ENCODE measurements at regions not wholly inside any gene's neighbourhood (a gene's known extent, or its start where the extent isn't known, plus 50 kb on each side); places are given as distances from the start of the nearest gene placed in this dataset.

GRCh38 chr14:97620066-97620465 is 822.9 kb downstream of the VRK1 start:
- TF ChIP-seq CTCF (conservative IDR thresholded peaks at IDR 0.05 in 1 of 2, IDR thresholded peaks at IDR 0.05 in 1 of 2; ENCODE audit: extremely low read depth in 1 of 2, insufficient read depth in 1 of 2, low read depth in 1 of 2, low read length in 2 of 2): no peak
- no peak for TF ChIP-seq EZH2 (IDR thresholded peaks at IDR 0.05; ENCODE audit: borderline replicate concordance, low read length)

Data from mammary epithelial cell (primary cell).